SKM-1 (cell line): ENCODE measurements at regions not wholly inside any gene's neighbourhood (a gene's known extent, or its start where the extent isn't known, plus 50 kb on each side); places are given as distances from the start of the nearest gene placed in this dataset.

Source experiments
- DNase-seq: peaks from one replicate; lab custom pipeline; 2025; ENCODE audit not compliant: unreplicated experiment; lab: John Stamatoyannopoulos, UW

DNA sequence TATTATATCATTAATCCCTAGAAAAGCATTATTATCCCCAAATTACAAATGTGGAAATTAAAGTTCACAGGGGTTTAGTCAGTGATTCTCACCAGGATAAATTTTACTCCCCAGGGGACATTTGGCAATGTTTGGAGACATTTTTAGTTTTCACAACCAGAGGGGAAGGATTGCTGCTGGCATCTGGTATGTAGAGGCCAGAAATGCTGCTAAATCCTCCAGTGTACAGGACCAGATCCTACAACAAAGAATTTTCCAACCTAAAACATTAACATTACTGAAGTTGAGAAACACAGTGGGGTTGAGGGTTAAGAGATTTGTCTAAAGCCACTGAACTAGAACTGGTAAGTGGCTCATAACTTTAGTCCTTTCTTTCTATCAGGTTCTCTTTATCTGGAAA lies 162.0 kb upstream of the SYT6 start:
- DNase-seq, result no peak

- DNase-seq, result no peak
These were observed 160.9 kb upstream of the SYT6 start for GRCh38 chr1:114314576-114314975.

GRCh38 chr1:114314098-114314497 lies 160.4 kb upstream of the SYT6 start:
- DNase-seq, result no peak

- DNase-seq, result no peak
These were observed 157.1 kb upstream of the SYT6 start for GRCh38 chr1:114310695-114311271.

DNA sequence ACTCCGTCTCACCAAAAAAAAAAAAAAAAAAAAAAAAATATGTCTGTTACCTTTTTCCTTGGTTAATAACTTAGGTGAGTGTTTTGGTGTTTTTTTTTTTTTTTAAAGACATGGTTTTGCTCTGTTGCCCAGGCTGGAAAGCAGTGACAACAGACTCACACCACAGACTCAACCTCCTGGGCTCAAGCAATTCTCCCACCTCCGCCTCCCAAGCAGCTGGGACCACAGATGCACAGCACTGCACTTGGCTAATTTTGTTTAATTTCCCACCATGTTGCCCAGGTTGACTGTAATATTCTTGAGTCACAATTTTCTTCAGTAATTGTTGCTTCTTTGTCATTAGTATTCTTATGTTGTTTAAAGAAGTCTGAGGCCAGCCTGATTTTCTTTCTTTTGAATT lies 149.2 kb upstream of the SYT6 start:
- DNase-seq, result no peak

GRCh38 chr1:114299331-114299975 lies 145.8 kb upstream of the SYT6 start:
- no peak for DNase-seq

GRCh38 chr1:114298008-114298407 lies 144.3 kb upstream of the SYT6 start:
- DNase-seq, result no peak

- no peak for DNase-seq
These were observed 142.7 kb upstream of the SYT6 start for GRCh38 chr1:114296413-114296812.

GRCh38 chr1:114295321-114295720 lies 141.7 kb upstream of the SYT6 start:
- DNase-seq, result no peak

GRCh38 chr1:114292835-114293234 lies 139.2 kb upstream of the SYT6 start:
- no peak for DNase-seq

DNA sequence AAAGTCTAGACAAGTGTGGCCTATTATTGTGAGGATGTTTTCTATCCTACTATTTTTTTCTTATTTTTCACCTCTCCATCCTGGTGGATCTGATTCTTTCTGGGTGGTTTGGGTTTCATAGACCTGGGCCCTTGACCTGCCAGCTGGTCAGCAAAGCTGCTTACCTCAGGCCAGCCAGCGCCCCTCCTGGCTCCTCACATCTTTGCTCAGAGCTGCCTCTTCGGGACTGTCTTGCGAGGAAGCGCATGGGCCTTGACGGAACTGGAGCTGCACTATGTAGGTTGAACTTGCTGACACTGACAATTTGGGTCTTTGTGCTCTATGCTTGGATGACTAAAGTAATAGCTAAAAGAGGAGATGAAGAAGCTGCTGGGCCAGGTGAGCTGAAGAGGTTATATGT lies 138.5 kb upstream of the SYT6 start:
- DNase-seq, result no peak

DNA sequence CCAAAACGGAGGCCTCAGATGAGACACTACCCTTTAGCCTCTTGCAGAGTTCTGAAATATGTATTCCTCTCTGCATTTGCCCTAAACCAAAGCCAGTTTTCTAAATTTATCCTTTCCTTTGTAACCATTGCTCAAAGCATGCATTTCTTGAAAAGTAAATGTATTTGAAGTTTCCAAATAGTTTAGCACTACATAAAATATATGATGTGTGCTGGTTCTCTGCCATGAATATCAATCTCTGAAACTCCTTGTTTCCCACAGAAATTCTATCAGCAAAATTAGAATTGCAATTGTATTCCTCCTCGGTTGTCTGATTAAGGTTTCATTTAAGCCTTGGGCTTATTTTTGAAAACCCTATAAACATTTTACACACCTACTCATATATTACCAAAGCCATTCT lies 137.1 kb upstream of the SYT6 start:
- no peak for DNase-seq

DNA sequence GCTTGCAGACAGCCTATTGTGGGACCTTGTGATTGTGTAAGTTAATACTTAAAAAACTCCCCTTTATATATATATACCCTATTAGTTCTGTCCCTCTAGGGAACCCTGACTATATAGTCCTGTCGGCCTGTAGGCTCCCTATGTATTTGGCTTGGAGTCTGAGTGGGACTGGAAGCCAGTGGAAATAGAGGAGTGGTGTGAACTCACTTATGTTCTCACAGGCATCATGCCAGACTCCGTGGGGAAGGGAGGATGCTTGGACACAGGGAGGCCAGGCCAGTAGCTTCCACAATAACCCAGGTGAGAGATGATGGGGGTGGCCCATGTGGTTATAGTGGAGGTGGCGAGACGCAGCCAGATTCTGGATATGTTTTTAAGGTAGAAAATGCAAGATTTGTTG lies 136.7 kb upstream of the SYT6 start:
- DNase-seq, result no peak

DNA sequence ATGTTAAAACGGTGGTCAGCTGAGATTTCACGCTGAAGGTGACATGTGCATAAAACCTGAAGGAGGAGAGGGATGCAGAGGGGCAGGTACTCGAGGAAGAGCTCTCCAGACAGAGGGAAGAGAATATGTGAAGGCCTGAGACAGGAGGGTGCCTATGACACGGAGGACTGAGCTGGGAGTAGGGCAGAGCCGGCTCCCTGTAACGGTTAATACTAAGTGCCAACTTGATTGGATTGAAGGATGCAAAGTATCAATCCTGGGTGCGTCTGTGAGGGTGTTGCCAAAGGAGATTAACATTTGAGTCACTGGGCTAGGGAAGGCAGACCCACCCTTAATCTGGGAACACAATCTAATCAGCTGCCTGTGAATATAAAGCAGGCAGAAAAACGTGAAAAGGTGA lies 136.2 kb upstream of the SYT6 start:
- DNase-seq, result no peak

GRCh38 chr1:114289306-114289705 lies 135.6 kb upstream of the SYT6 start:
- DNase-seq, result no peak

- no peak for DNase-seq
These were observed 133.3 kb upstream of the SYT6 start for GRCh38 chr1:114286960-114287359.

DNA sequence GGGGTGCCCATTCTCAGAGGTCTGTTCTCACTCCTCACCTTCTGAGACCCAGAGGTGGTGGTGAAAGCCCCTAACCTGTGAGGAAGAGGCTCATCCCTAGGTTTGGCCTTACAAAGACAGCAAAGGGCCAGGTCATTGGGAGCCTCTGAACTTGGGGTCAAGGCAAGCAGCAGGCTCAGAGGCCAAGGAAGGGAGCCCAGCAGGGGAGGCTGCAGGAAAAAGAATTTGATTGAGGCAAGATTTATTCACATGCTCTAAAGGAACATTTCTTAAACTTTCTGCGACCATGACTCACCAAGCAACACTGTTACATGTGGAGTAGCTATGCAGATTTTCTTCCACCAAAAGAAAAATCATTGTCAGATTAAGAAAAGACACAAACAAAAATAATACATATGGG lies 132.5 kb upstream of the SYT6 start:
- DNase-seq, result no peak

DNA sequence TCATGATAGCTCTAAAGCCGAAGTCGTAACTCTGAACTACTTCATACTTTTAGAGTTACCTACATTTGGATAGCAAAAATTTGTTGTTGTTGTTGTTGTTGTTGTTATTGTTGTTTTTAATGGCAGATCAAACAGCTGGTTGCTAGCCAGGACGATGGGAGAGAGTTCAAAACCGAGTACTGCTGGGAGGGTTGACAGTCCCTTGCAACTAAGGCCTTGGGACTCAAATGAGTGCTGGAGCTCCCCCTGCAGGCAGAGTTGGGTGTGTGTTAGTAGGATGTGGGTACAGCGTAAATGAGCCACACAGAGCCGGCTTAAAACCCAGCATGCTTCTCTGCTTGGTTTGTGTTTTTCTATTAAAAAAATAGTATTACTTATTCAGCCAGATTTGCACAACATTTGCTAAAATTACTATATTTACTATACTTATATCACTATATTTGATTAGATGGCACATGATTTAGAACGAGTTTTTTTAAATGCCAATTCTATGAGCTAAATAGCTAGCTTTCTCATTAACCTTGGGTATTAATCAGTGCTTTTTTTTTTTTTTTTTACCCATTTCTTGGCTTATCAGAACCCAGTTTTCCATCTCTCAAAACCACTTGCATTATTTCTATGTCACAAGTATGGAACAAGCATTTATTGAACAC lies 129.2 kb upstream of the SYT6 start:
- DNase-seq, result peak; percentile 70

GRCh38 chr1:114278911-114279310 lies 125.2 kb upstream of the SYT6 start:
- no peak for DNase-seq

GRCh38 chr1:114278430-114278829 lies 124.8 kb upstream of the SYT6 start:
- DNase-seq, result no peak

DNA sequence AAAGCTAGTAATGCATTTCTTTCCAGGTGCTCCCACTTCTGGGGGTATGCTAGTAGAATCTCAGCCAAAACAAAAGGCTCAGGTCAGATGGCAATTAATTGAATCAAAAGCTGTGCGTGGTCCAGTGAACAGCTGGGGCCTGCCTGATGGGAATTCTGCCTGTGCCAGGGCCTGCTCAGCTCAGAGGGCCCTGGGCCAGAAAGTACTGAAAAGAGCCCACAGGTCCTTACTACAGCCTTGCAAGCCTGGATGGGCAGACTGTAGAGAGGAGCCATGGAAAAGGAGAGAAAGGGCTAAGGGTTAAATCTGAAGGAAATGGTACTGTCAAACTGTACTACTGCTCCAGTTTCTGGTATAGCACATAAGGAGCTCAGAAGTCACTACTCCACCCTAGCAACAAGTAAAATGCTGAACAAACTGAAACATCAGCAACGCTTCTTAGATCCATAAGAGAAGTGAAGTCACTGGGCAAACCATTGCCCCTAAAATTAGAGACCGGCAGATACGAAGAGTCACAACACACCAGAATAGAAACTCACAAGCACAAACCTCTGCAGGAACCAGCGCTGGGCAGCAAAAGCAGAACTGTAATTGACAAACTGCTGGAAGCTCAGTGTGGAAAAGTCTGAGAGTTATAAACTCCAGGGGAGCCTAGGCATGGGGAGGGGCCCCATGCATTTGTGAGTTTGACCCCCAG lies 121.1 kb upstream of the SYT6 start:
- DNase-seq, result no peak

GRCh38 chr1:114272593-114272992 lies 118.9 kb upstream of the SYT6 start:
- DNase-seq, result no peak
